COLO668 (cell line): ENCODE measurements at regions not wholly inside any gene's neighbourhood (a gene's known extent, or its start where the extent isn't known, plus 50 kb on each side); places are given as distances from the start of the nearest gene placed in this dataset.

Source experiments
- DNase-seq: peaks from one replicate; lab custom pipeline; 2025; ENCODE audit not compliant: unreplicated experiment; lab: John Stamatoyannopoulos, UW

- DNase-seq, result no peak
Measured at GRCh38 chr19:28427376-28428083, 785.4 kb downstream of the UQCRFS1 start.

- no peak for DNase-seq
Measured at GRCh38 chr19:28426730-28427225, 786.2 kb downstream of the UQCRFS1 start.

GRCh38 chr19:28426110-28426729, 786.7 kb downstream of the UQCRFS1 start:
- no peak for DNase-seq

- no peak for DNase-seq
Measured at GRCh38 chr19:28425046-28425931, 787.7 kb downstream of the UQCRFS1 start.

GRCh38 chr19:28424662-28425045, 788.3 kb downstream of the UQCRFS1 start:
- DNase-seq, result no peak

- DNase-seq, result no peak
Measured at GRCh38 chr19:28424077-28424476, 788.9 kb downstream of the UQCRFS1 start.

GRCh38 chr19:28422791-28423650, 789.9 kb downstream of the UQCRFS1 start:
- no peak for DNase-seq

GRCh38 chr19:28422046-28422445, 790.9 kb downstream of the UQCRFS1 start:
- DNase-seq, result no peak

- no peak for DNase-seq
Measured at GRCh38 chr19:28420811-28421550, 792.0 kb downstream of the UQCRFS1 start.

GRCh38 chr19:28419312-28419711, 793.6 kb downstream of the UQCRFS1 start:
- no peak for DNase-seq

GRCh38 chr19:28417361-28417760, 795.6 kb downstream of the UQCRFS1 start:
- no peak for DNase-seq

GRCh38 chr19:28416245-28416644, 796.7 kb downstream of the UQCRFS1 start:
- DNase-seq, result no peak

GRCh38 chr19:28414748-28415147, 798.2 kb downstream of the UQCRFS1 start:
- no peak for DNase-seq

- no peak for DNase-seq
Measured at GRCh38 chr19:28409859-28410258, 803.1 kb downstream of the UQCRFS1 start.

- no peak for DNase-seq
Measured at GRCh38 chr19:28406966-28407365, 806.0 kb downstream of the UQCRFS1 start.

- DNase-seq, result no peak
Measured at GRCh38 chr19:28405346-28405742, 807.6 kb downstream of the UQCRFS1 start.

GRCh38 chr19:28404472-28404871, 808.5 kb downstream of the UQCRFS1 start:
- no peak for DNase-seq

GRCh38 chr19:28403690-28404089, 809.3 kb downstream of the UQCRFS1 start:
- DNase-seq, result no peak

GRCh38 chr19:28402701-28403290, 810.2 kb downstream of the UQCRFS1 start:
- no peak for DNase-seq
